Spleen (tissue), 11 donors: ENCODE measurements at regions not wholly inside any gene's neighbourhood (a gene's known extent, or its start where the extent isn't known, plus 50 kb on each side); places are given as distances from the start of the nearest gene placed in this dataset.
"Not testable (repeated sequence)": the region's sequence is repeated elsewhere in the genome, so short reads cannot be mapped to it uniquely, and the experiment has no call there.

Experiments used
- DNase-seq: peaks from one replicate; pipeline ENCODE4 v3.0.0-alpha.2; 2020
- H3K27ac ChIP-seq, 8 donors: fragments of 200-600 bp; sonication (generic) in 7 of 8; 1 replicate in 4 of 8; 2 replicates in 4 of 8; pipeline versions ENCODE4 v1.5.0 to v1.8.0; 2016 to 2021; ENCODE audit warnings: inconsistent platforms in 4 of 8, mild to moderate bottlenecking in 4 of 8, moderate library complexity in 1 of 8
- H3K27me3 ChIP-seq, 7 donors: fragments of 200-600 bp; sonication (generic) in 6 of 7; replicated peaks in 1 of 7; 1 replicate in 4 of 7; 2 replicates in 3 of 7; pipeline versions ENCODE4 v1.5.0 to v1.8.0; 2016 to 2021; ENCODE audit warnings: inconsistent platforms in 3 of 7, mild to moderate bottlenecking in 1 of 7
- H3K36me3 ChIP-seq, 6 donors: fragments of 200-600 bp; sonication (generic) in 5 of 6; 1 replicate in 4 of 6; 2 replicates in 2 of 6; pipeline versions ENCODE4 v1.5.0 to v1.8.0; 2016 to 2021; ENCODE audit warnings: inconsistent platforms in 2 of 6
- H3K4me1 ChIP-seq, 6 donors: fragments of 200-600 bp; sonication (generic) in 5 of 6; 1 replicate in 3 of 6; 2 replicates in 3 of 6; pipeline versions ENCODE4 v1.5.0 to v1.8.0; 2016 to 2021; ENCODE audit warnings: inconsistent platforms in 3 of 6
- H3K4me3 ChIP-seq, 8 donors: fragments of 200-600 bp; sonication (generic) in 7 of 8; 1 replicate in 4 of 8; 2 replicates in 4 of 8; pipeline versions ENCODE4 v1.5.0 to v1.8.0; 2016 to 2021; ENCODE audit warnings: inconsistent platforms in 4 of 8, mild to moderate bottlenecking in 4 of 8, moderate library complexity in 2 of 8
- H3K9me3 ChIP-seq, 8 donors: fragments of 200-600 bp; sonication (generic) in 7 of 8; 1 replicate in 4 of 8; 2 replicates in 4 of 8; pipeline versions ENCODE4 v1.5.0 to v1.8.0; 2016 to 2021; ENCODE audit warnings: inconsistent platforms in 4 of 8
- CTCF ChIP-seq, 11 experiments: fragments of 200-600 bp in 7 of 11; fragments of 450-650 bp in 4 of 11; sonication (generic) in 4 of 11; IDR thresholded peaks in 8 of 11; conservative IDR thresholded peaks in 3 of 11; 1 replicate in 7 of 11; 2 replicates in 4 of 11; pipeline versions ENCODE4 v1.4.0 to v1.8.0; 2016 to 2021; ENCODE audit warnings: antibody characterized with exemption in 11 of 11, inconsistent platforms in 4 of 11, mild to moderate bottlenecking in 1 of 11
- POLR2A ChIP-seq, 3 donors: fragments of 450-650 bp; IDR thresholded peaks; one replicate each; pipeline ENCODE4 v1.5.1; 2017; ENCODE audit warnings: antibody characterized with exemption in 3 of 3, mild to moderate bottlenecking in 1 of 3
- POLR2AphosphoS5 ChIP-seq, 3 donors: sonication (generic); formaldehyde crosslinking; IDR thresholded peaks; one replicate each; pipeline ENCODE4 v1.5.1; 2017; ENCODE audit warnings: antibody characterized with exemption in 3 of 3
- WGBS, 5 donors: extraction: QIAGEN DNeasy Blood & Tissue Kit in 3 of 5; methylation state at CpG; one replicate each; pipeline versions ENCODE4 v1.1.5 to v1.1.7; 2013 to 2018; 5-methylcytosine and 5-hydroxymethylcytosine counted together
- intact Hi-C: fragments of 100-400 bp; cut with DNase I; formaldehyde crosslinking; loops from one replicate; pipeline ENCODE4 v1.15.0; 2023; ENCODE audit warnings: low total_unique reads
- donor health status: healthy with polysubstance abuse.
- donor health status: DM: no; HTN: no; CAD: no; lungs with moderate emphysema.
- donor health status: DM: no; HTN: no; CAD: no.
- donor health status: Bipolar disorder and iron deficiency.
- donor health status: healthy.
- donor health status: DM: no; HTN: no; CAD: no.
- donor health status: DM: yes; HTN: yes; CAD: no.

- H3K27ac ChIP-seq, result no peak overlapping the region
- no peaks in the 10 kb centered on the region for H3K27me3 ChIP-seq
- TF ChIP-seq CTCF (IDR thresholded peaks at IDR 0.05 in 8 of 11, conservative IDR thresholded peaks at IDR 0.05 in 3 of 11) (no peak), POLR2AphosphoS5 (IDR thresholded peaks at IDR 0.05) (no peak)
- no peak overlapping the region for H3K4me3 ChIP-seq
- WGBS, 5 donors, result 82 to 94% (median 87%) methylated on average over 2 of the region's 2 CpGs
- H3K9me3 ChIP-seq, result peaks cover 0 to 59% (median 38%) of the 10 kb centered on the region in 8 donors
- intact Hi-C loops, result no loop called here
- DNase-seq, result no peak
- no peaks in the 10 kb centered on the region for H3K36me3 ChIP-seq
- H3K4me1 ChIP-seq, result no peaks in the 10 kb centered on the region
Observed at GRCh38 chr19:23597661-23598060, 89.4 kb downstream of the ZNF675 start.

GRCh38 chr19:23596872-23597271 is 90.1 kb downstream of the ZNF675 start:
- intact Hi-C loops, result no loop called here
- DNase-seq, result no peak
- Histone ChIP-seq H3K9me3 (peaks cover 0 to 65% (median 45%) of the 10 kb centered on the region in 8 donors), H3K27me3 (no peaks in the 10 kb centered on the region), H3K4me1 (no peaks in the 10 kb centered on the region), H3K36me3 (no peaks in the 10 kb centered on the region), H3K4me3 (no peak overlapping the region), H3K27ac (no peak overlapping the region)
- no peak for TF ChIP-seq POLR2A (IDR thresholded peaks at IDR 0.05)
- TF ChIP-seq POLR2AphosphoS5 (IDR thresholded peaks at IDR 0.05), result no peak
- TF ChIP-seq CTCF (IDR thresholded peaks at IDR 0.05 in 8 of 11, conservative IDR thresholded peaks at IDR 0.05 in 3 of 11), result no peak

GRCh38 chr19:23594311-23594710 is 92.7 kb downstream of the ZNF675 start:
- 86 to 100% (median 94%) methylated on average over 6 to 12 of the region's 12 CpGs for WGBS, 5 donors
- H3K27me3 ChIP-seq, H3K27ac ChIP-seq, DNase-seq, H3K4me3 ChIP-seq, intact Hi-C loops, H3K4me1 ChIP-seq, H3K36me3 ChIP-seq: not testable (repeated sequence)
- H3K9me3 ChIP-seq, result peaks cover 0 to 71% (median 56%) of the 10 kb centered on the region in 8 donors

- Histone ChIP-seq H3K36me3 (no peaks in the 10 kb centered on the region), H3K4me1 (no peaks in the 10 kb centered on the region), H3K4me3 (no peak overlapping the region), H3K27me3 (no peaks in the 10 kb centered on the region), H3K27ac (no peak overlapping the region), H3K9me3 (peaks cover 0 to 86% (median 53%) of the 10 kb centered on the region in 8 donors)
- intact Hi-C loops, result no loop called here
- no peak for DNase-seq
- TF ChIP-seq POLR2A (IDR thresholded peaks at IDR 0.05) (no peak), CTCF (IDR thresholded peaks at IDR 0.05 in 8 of 11, conservative IDR thresholded peaks at IDR 0.05 in 3 of 11) (no peak), POLR2AphosphoS5 (IDR thresholded peaks at IDR 0.05) (no peak)
Observed at GRCh38 chr19:23587546-23587945, 99.5 kb downstream of the ZNF675 start.

- H3K4me3 ChIP-seq, result no peak overlapping the region
- H3K9me3 ChIP-seq, result peaks cover 0 to 100% (median 51%) of the 10 kb centered on the region in 8 donors
- H3K27ac ChIP-seq, result no peak overlapping the region
- no peaks in the 10 kb centered on the region for H3K36me3 ChIP-seq
- WGBS, 5 donors, result 87 to 96% (median 90%) methylated on average over 6 of the region's 6 CpGs
- intact Hi-C loops, result no loop called here
- no peaks in the 10 kb centered on the region for H3K27me3 ChIP-seq
- TF ChIP-seq CTCF (IDR thresholded peaks at IDR 0.05 in 8 of 11, conservative IDR thresholded peaks at IDR 0.05 in 3 of 11) (no peak), POLR2AphosphoS5 (IDR thresholded peaks at IDR 0.05) (no peak), POLR2A (IDR thresholded peaks at IDR 0.05) (no peak)
- H3K4me1 ChIP-seq, result no peaks in the 10 kb centered on the region
- DNase-seq, result no peak
Observed at GRCh38 chr19:23577501-23577900, 109.5 kb downstream of the ZNF675 start.
